GM18505 (cell line): ENCODE measurements at regions not wholly inside any gene's neighbourhood (a gene's known extent, or its start where the extent isn't known, plus 50 kb on each side); places are given as distances from the start of the nearest gene placed in this dataset.

ENCODE experiments used
- ATAC-seq: cut with Tn5 transposase; IDR thresholded peaks from one replicate; pipeline ENCODE4 v1.9.1; 2021; ENCODE audit not compliant: unreplicated experiment
- POLR2A ChIP-seq: IDR thresholded peaks from 4 replicates; pipeline ENCODE4 v1.6.1; 2011; ENCODE audit warnings: borderline replicate concordance; ENCODE audit not compliant: insufficient read depth, insufficient read length; ENCODE audit errors: extremely low read depth

GRCh38 chr6:102493485-102493884 is 1100.0 kb downstream of the GRIK2 start:
- TF ChIP-seq POLR2A: no peak
- no peak for ATAC-seq

GRCh38 chr6:102488729-102489128 is 1095.2 kb downstream of the GRIK2 start:
- no peak for ATAC-seq
- TF ChIP-seq POLR2A: no peak

GRCh38 chr6:102485480-102485879 is 1092.0 kb downstream of the GRIK2 start:
- TF ChIP-seq POLR2A: no peak
- no peak for ATAC-seq

- ATAC-seq: no peak
- TF ChIP-seq POLR2A: no peak
These were observed 1080.7 kb downstream of the GRIK2 start for GRCh38 chr6:102474041-102474807.

- TF ChIP-seq POLR2A: no peak
- no peak for ATAC-seq
These were observed 1065.5 kb downstream of the GRIK2 start for GRCh38 chr6:102458990-102459389.

GRCh38 chr6:102438171-102438570 is 1044.7 kb downstream of the GRIK2 start:
- TF ChIP-seq POLR2A: no peak

GRCh38 chr6:102417368-102417998 is 1024.0 kb downstream of the GRIK2 start:
- no peak for ATAC-seq
- no peak for TF ChIP-seq POLR2A

More at GRCh38 chr6:102438171-102438570, 1044.7 kb downstream of the GRIK2 start:
- no peak for ATAC-seq

- no peak for TF ChIP-seq POLR2A
- ATAC-seq: no peak
These were observed 1022.4 kb downstream of the GRIK2 start for GRCh38 chr6:102415891-102416290.

- no peak for ATAC-seq
- no peak for TF ChIP-seq POLR2A
These were observed 1018.3 kb downstream of the GRIK2 start for GRCh38 chr6:102411796-102412195.

GRCh38 chr6:102407886-102408741 is 1014.6 kb downstream of the GRIK2 start:
- ATAC-seq: no peak
- TF ChIP-seq POLR2A: no peak

- no peak for TF ChIP-seq POLR2A
- no peak for ATAC-seq
These were observed 1012.4 kb downstream of the GRIK2 start for GRCh38 chr6:102405860-102406259.

GRCh38 chr6:102402635-102403329 is 1009.3 kb downstream of the GRIK2 start:
- no peak for TF ChIP-seq POLR2A
- ATAC-seq: no peak
